ENCODE measurements at regions not wholly inside any gene's neighbourhood (a gene's known extent, or its start where the extent isn't known, plus 50 kb on each side); places are given as distances from the start of the nearest gene placed in this dataset.

DNA sequence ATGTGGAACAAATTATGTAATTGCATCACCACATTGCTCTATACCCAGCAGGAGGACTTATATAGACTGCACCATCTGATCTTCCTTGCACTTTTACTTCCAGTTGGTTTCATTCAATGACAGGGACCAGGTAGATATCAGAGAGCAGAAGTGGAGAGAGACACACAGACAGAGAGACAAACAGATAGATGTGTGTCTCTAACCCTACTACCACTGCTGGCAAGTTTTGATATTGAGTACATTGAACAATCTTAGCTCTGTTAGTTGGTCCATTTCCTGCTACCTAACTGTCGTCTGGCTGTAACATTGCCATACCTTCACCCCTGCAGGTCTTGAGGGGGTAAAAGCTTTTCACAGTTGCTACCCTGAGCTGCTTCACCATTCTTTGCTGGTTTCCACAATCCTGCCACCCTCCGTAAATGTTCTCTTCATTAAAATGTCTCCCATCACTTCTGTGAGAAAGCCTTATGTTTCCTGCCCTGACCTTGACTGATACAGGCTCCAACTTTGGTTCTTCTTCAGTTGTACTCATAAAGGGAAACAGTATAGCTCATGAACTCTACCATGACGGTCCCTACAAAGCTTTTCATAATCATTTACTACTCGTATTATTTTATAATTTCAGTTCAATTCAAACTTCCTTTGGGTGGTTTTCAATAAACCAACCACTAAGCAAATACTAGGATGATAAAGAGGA is 62.3 kb upstream of the ITGA4 start:
- TF ChIP-seq, protein P1, sequence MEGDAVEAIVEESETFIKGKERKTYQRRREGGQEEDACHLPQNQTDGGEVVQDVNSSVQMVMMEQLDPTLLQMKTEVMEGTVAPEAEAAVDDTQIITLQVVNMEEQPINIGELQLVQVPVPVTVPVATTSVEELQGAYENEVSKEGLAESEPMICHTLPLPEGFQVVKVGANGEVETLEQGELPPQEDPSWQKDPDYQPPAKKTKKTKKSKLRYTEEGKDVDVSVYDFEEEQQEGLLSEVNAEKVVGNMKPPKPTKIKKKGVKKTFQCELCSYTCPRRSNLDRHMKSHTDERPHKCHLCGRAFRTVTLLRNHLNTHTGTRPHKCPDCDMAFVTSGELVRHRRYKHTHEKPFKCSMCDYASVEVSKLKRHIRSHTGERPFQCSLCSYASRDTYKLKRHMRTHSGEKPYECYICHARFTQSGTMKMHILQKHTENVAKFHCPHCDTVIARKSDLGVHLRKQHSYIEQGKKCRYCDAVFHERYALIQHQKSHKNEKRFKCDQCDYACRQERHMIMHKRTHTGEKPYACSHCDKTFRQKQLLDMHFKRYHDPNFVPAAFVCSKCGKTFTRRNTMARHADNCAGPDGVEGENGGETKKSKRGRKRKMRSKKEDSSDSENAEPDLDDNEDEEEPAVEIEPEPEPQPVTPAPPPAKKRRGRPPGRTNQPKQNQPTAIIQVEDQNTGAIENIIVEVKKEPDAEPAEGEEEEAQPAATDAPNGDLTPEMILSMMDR (IDR thresholded peaks at IDR 0.05; ENCODE audit: low read depth, low read length) = no peak
- TF ChIP-seq EZH2phosphoT487 (IDR thresholded peaks at IDR 0.05; ENCODE audit: low read depth) = no peak
